Esophagus squamous epithelium (tissue), 5 donors: ENCODE measurements at regions not wholly inside any gene's neighbourhood (a gene's known extent, or its start where the extent isn't known, plus 50 kb on each side); places are given as distances from the start of the nearest gene placed in this dataset.
A peak's percentile ranks its signal among the peaks of the same experiment; 100 is the strongest.

Experiments
- DNase-seq: peaks from one replicate; lab custom pipeline; 2025; lab: John Stamatoyannopoulos, UW
- H3K27ac ChIP-seq, 4 donors: fragments of 200-600 bp; sonication (generic); one replicate each; pipeline ENCODE4 v1.5.1; 2016 to 2019; ENCODE audit warnings: mild to moderate bottlenecking in 1 of 4
- H3K27me3 ChIP-seq, 4 donors: fragments of 200-600 bp; sonication (generic); 1 replicate in 3 of 4; 2 replicates in 1 of 4; pipeline versions ENCODE4 v1.5.1 to v1.6.0; 2017 to 2021; ENCODE audit warnings: antibody characterized with exemption in 1 of 4
- H3K36me3 ChIP-seq, 3 donors: fragments of 200-600 bp; sonication (generic); one replicate each; pipeline ENCODE4 v1.5.1; 2016 to 2019
- H3K4me1 ChIP-seq, 3 donors: fragments of 200-600 bp; sonication (generic); one replicate each; pipeline ENCODE4 v1.5.1; 2017 to 2019
- H3K4me3 ChIP-seq, 4 donors: fragments of 200-600 bp; sonication (generic); 1 replicate in 3 of 4; 2 replicates in 1 of 4; pipeline ENCODE4 v1.5.1; 2016 to 2019; ENCODE audit warnings: mild to moderate bottlenecking in 2 of 4, moderate library complexity in 1 of 4
- H3K9me3 ChIP-seq, 3 donors: fragments of 200-600 bp; sonication (generic); one replicate each; pipeline ENCODE4 v1.5.1; 2016 to 2019
- CTCF ChIP-seq, 6 experiments: fragments of 450-650 bp in 4 of 6; fragments of 200-600 bp in 2 of 6; sonication (generic) in 2 of 6; IDR thresholded peaks; one replicate each; pipeline ENCODE4 v1.5.1; 2016 to 2019; ENCODE audit warnings: antibody characterized with exemption in 6 of 6, mild to moderate bottlenecking in 4 of 6, moderate library complexity in 4 of 6
- POLR2A ChIP-seq, 4 donors: fragments of 450-650 bp; IDR thresholded peaks; one replicate each; pipeline ENCODE4 v1.6.1; 2017; ENCODE audit warnings: antibody characterized with exemption in 4 of 4, mild to moderate bottlenecking in 4 of 4, moderate library complexity in 3 of 4
- WGBS, 2 donors: methylation state at CpG; one replicate each; pipeline ENCODE4 v1.1.5; 2018; 5-methylcytosine and 5-hydroxymethylcytosine counted together
- intact Hi-C: fragments of 100-400 bp; cut with DNase I; formaldehyde crosslinking; loops from one replicate; pipeline ENCODE4 v1.15.0; 2022
- donor health status: DM: yes; HTN: yes; CAD: no.

- Histone ChIP-seq H3K27me3 (no peaks in the 10 kb centered on the region), H3K27ac (peak overlapping the region in 1 of 4 donors; percentile 31), H3K4me3 (no peak overlapping the region), H3K36me3 (no peaks in the 10 kb centered on the region), H3K9me3 (no peaks in the 10 kb centered on the region), H3K4me1 (no peaks in the 10 kb centered on the region)
- TF ChIP-seq CTCF (IDR thresholded peaks at IDR 0.05), result no peak
- no peak for TF ChIP-seq POLR2A (IDR thresholded peaks at IDR 0.05)
- intact Hi-C loops, result no loop called here
- WGBS, 2 donors, result 59 to 65% methylated on average over 12 to 16 of the region's 16 CpGs
- no peak for DNase-seq
Observed at GRCh38 chr20:60482221-60483008, 524.2 kb downstream of the CDH26 start.

DNA sequence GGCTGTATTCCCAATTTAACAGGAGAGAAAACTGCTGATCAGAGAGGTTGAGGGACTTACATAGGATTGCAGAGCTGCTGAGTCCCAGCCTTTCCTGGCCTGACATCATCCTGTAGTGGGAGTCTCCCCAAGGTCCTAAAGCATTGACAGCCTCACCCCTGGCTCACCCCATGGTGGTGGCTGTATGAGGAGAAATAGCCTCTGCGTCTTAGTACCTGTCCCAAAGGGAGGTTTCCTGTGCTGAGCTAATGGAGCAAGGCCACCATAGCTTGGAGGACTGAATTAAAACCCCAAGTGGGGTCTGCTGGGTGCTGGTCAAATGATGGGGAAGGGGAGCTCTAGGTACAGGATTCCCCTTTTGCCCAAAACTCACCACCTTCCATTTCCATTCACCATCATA lies 525.1 kb downstream of the CDH26 start:
- H3K9me3 ChIP-seq, result no peaks in the 10 kb centered on the region
- H3K27me3 ChIP-seq, result no peaks in the 10 kb centered on the region
- TF ChIP-seq POLR2A (IDR thresholded peaks at IDR 0.05), result no peak
- TF ChIP-seq CTCF (IDR thresholded peaks at IDR 0.05), result no peak
- no peaks in the 10 kb centered on the region for H3K4me1 ChIP-seq
- WGBS, 2 donors, result 80% methylated on average over 1 of the region's 1 CpG; no CpG with 5 or more reads in 1 of the 2 donors
- H3K36me3 ChIP-seq, result no peaks in the 10 kb centered on the region
- intact Hi-C loops, result no loop called here
- no peak overlapping the region for H3K27ac ChIP-seq
- DNase-seq, result no peak
- H3K4me3 ChIP-seq, result no peak overlapping the region

DNA sequence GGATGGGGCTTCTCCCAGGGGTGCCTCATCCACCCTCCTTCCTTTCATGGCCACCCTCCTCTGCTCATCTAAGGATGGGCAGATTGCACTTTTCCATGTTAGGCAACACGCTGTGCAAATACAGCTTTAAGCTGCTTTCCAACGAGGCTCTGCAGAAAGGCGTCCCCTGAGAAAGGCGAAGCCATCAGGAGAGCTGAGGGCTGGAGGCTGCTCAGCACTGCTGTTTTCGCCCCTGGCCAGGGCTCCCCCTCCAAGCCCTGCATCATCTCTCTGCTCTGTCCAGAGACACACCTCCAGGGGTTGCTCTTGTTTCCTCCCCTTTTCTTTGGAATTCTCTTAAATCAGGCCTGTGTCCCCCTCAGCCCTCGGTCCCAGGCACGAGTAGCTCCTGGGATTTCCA lies 526.1 kb downstream of the CDH26 start:
- Histone ChIP-seq H3K4me3 (no peak overlapping the region), H3K9me3 (no peaks in the 10 kb centered on the region), H3K36me3 (no peaks in the 10 kb centered on the region), H3K27ac (no peak overlapping the region), H3K4me1 (no peaks in the 10 kb centered on the region), H3K27me3 (no peaks in the 10 kb centered on the region)
- DNase-seq, result no peak
- TF ChIP-seq CTCF (IDR thresholded peaks at IDR 0.05) (no peak), POLR2A (IDR thresholded peaks at IDR 0.05) (no peak)
- 39 to 66% methylated on average over 3 to 4 of the region's 7 CpGs for WGBS, 2 donors
- intact Hi-C loops, result no loop called here

DNA sequence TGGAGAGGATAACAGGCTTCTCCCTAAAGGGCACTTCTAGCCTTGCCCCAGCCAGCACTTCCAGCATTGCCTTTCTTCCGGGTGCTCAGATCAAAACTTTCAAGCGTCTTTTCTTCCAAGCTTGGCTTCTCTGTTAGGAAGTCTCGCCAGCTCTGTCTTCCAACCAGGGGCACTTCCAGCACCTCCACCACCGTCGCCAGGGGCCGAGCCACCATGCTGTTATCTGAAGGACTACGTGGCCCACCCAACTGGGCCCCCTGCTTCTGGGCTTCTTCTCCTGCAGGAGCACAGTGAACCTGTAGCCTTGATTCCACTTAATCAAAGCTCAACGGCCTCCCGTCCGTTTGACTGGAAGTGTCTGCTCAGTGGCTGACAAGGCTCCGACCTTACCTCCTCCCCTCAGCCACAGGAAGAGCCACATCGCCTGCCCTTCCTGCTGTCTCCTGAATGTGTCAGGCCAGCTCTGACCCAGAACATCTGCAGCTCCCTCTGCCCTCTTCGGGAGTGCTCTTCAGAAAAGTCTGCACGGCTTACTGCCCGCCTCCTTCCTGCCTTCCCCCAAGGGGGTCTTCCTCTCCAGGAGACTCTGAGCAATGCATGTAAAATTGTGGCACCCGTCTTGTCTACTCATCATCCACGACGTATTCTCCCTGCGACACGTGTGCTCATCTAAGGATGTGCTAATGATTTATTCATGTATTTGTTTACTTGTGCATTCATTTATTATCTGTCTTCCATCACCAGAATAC lies 527.0 kb downstream of the CDH26 start:
- no peaks in the 10 kb centered on the region for H3K9me3 ChIP-seq
- intact Hi-C loops, result no loop called here
- no peak for DNase-seq
- TF ChIP-seq CTCF (IDR thresholded peaks at IDR 0.05) (no peak), POLR2A (IDR thresholded peaks at IDR 0.05) (no peak)
- H3K27me3 ChIP-seq, result no peaks in the 10 kb centered on the region
- WGBS, 2 donors, result 55 to 61% methylated on average over 20 of the region's 20 CpGs
- H3K36me3 ChIP-seq, result no peaks in the 10 kb centered on the region
- no peak overlapping the region for H3K27ac ChIP-seq
- H3K4me1 ChIP-seq, result peaks cover 0 to 5% (median 0%) of the 10 kb centered on the region in 3 donors
- no peak overlapping the region for H3K4me3 ChIP-seq

GRCh38 chr20:60486315-60486714 lies 528.1 kb downstream of the CDH26 start:
- no peaks in the 10 kb centered on the region for H3K9me3 ChIP-seq
- no peak overlapping the region for H3K4me3 ChIP-seq
- no peaks in the 10 kb centered on the region for H3K36me3 ChIP-seq
- intact Hi-C loops, result no loop called here
- H3K27me3 ChIP-seq, result no peaks in the 10 kb centered on the region
- TF ChIP-seq CTCF (IDR thresholded peaks at IDR 0.05), result no peak
- no peak for TF ChIP-seq POLR2A (IDR thresholded peaks at IDR 0.05)
- 88 to 100% methylated on average over 4 to 10 of the region's 10 CpGs for WGBS, 2 donors
- peaks cover 0 to 13% (median 0%) of the 10 kb centered on the region in 3 donors for H3K4me1 ChIP-seq
- DNase-seq, result no peak
- no peak overlapping the region for H3K27ac ChIP-seq
